CD4-positive, alpha-beta T cell (primary cell): ENCODE measurements at regions not wholly inside any gene's neighbourhood (a gene's known extent, or its start where the extent isn't known, plus 50 kb on each side); places are given as distances from the start of the nearest gene placed in this dataset.

ENCODE experiments used
- ATAC-seq: fragments of 200-7000 bp; cut with Tn5 transposase; one replicate; pipeline ENCODE4 v1.10.0; 2022; ENCODE audit warnings: mild to moderate bottlenecking; ENCODE audit not compliant: poor library complexity
- CTCF ChIA-PET: fragments of 350-600 bp; sonication (Branson Sonifier 250); formaldehyde crosslinking; loops from one replicate; lab custom pipeline; 2021; ENCODE audit warnings: antibody characterized with exemption, inconsistent platforms; lab: Charles Lee
- POLR2A ChIA-PET: fragments of 350-600 bp; sonication (Branson Sonifier 250); formaldehyde crosslinking; loops from one replicate; lab custom pipeline; 2021; ENCODE audit warnings: antibody characterized with exemption, inconsistent platforms; lab: Charles Lee
- DNase-seq, 14 experiments: peaks; one replicate each; pipeline ENCODE4 v3.0.0-alpha.2; 2013 to 2020; ENCODE audit warnings: mixed read lengths in 2 of 14
- H3K27ac ChIP-seq, 2 donors: one replicate each; pipeline versions ENCODE4 v1.5.1 to v1.7.0; 2013; ENCODE audit warnings: low read length in 2 of 2, low read depth in 1 of 2, mild to moderate bottlenecking in 1 of 2
- H3K27me3 ChIP-seq, 2 experiments: 1 replicate in 1 of 2; 2 replicates in 1 of 2; pipeline versions ENCODE4 v1.6.1 to v1.7.0; 2013; ENCODE audit warnings: low read length in 2 of 2, control low read depth in 1 of 2, mild to moderate bottlenecking in 1 of 2, moderate library complexity in 1 of 2; ENCODE audit not compliant: insufficient read depth in 2 of 2, control insufficient read depth in 1 of 2
- H3K36me3 ChIP-seq: one replicate; pipeline ENCODE4 v1.6.1; 2013; ENCODE audit warnings: low read length, control low read depth; ENCODE audit not compliant: insufficient read depth
- H3K4me1 ChIP-seq: one replicate; pipeline ENCODE4 v1.6.1; 2013; ENCODE audit warnings: low read length, control low read depth; ENCODE audit not compliant: insufficient read depth
- H3K4me3 ChIP-seq: one replicate; pipeline ENCODE4 v1.5.1; 2013; ENCODE audit warnings: mild to moderate bottlenecking, low read length, moderate library complexity
- H3K9me3 ChIP-seq, 2 experiments: 1 replicate in 1 of 2; 2 replicates in 1 of 2; pipeline versions ENCODE4 v1.6.1 to v1.7.0; 2013; ENCODE audit warnings: low read length in 2 of 2, mild to moderate bottlenecking in 2 of 2, control low read depth in 1 of 2, moderate library complexity in 1 of 2; ENCODE audit not compliant: control insufficient read depth in 1 of 2, insufficient read depth in 1 of 2
- H3K27ac Mint-ChIP-seq: one replicate; pipeline ENCODE4 v1.8.0; 2020; ENCODE audit warnings: mixed read lengths
- H3K27me3 Mint-ChIP-seq: one replicate; pipeline ENCODE4 v1.8.0; 2021; ENCODE audit warnings: mixed read lengths
- H3K36me3 Mint-ChIP-seq: one replicate; pipeline ENCODE4 v1.8.0; 2021; ENCODE audit warnings: low read depth, mixed read lengths
- H3K4me1 Mint-ChIP-seq: one replicate; pipeline ENCODE4 v1.8.0; 2021; ENCODE audit warnings: low read depth, mixed read lengths
- H3K4me3 Mint-ChIP-seq: one replicate; pipeline ENCODE4 v1.8.0; 2020; ENCODE audit warnings: mild to moderate bottlenecking, mixed read lengths
- H3K9me3 Mint-ChIP-seq: one replicate; pipeline ENCODE4 v1.8.0; 2020; ENCODE audit warnings: mixed read lengths
- CTCF ChIP-seq: fragments of 200-600 bp; IDR thresholded peaks from one replicate; pipeline ENCODE4 v1.8.0; 2022; ENCODE audit warnings: antibody characterized with exemption, mild to moderate bottlenecking
- intact Hi-C, 2 experiments: fragments of 100-400 bp; cut with DNase I in 1 of 2; cut with micrococcal nuclease in 1 of 2; formaldehyde crosslinking; loops; one replicate each; pipeline versions ENCODE4 v1.15.1 to v1.9.0; 2023 to 2025; cut with DNase I, micrococcal nuclease

- POLR2A ChIA-PET, result no interaction called here
- Histone ChIP-seq H3K27ac (no peak overlapping the region), H3K4me3 (no peak overlapping the region), H3K4me1 (no peaks in the 10 kb centered on the region), H3K9me3 (peaks cover 0 to 4% of the 10 kb centered on the region in 2 experiments), H3K36me3 (no peaks in the 10 kb centered on the region), H3K27me3 (no peaks in the 10 kb centered on the region)
- CTCF ChIA-PET, result no interaction called here
- TF ChIP-seq CTCF, result no peak
- Mint-ChIP-seq H3K9me3 (no peaks in the 10 kb centered on the region), H3K27me3 (no peaks in the 10 kb centered on the region), H3K4me3 (no peak overlapping the region), H3K4me1 (no peaks in the 10 kb centered on the region), H3K27ac (no peak overlapping the region), H3K36me3 (no peaks in the 10 kb centered on the region)
- DNase-seq, result no peak
- intact Hi-C loops, result no loop called here
- no peak for ATAC-seq
Observed at GRCh38 chr7:114206688-114207087, 207.9 kb upstream of the FOXP2 start.

- Mint-ChIP-seq H3K9me3 (peaks cover 3% of the 10 kb centered on the region), H3K4me3 (no peak overlapping the region), H3K4me1 (no peaks in the 10 kb centered on the region), H3K36me3 (no peaks in the 10 kb centered on the region), H3K27ac (no peak overlapping the region), H3K27me3 (no peaks in the 10 kb centered on the region)
- POLR2A ChIA-PET, result no interaction called here
- no peaks in the 10 kb centered on the region for H3K36me3 ChIP-seq
- no peak for TF ChIP-seq CTCF
- no peaks in the 10 kb centered on the region for H3K9me3 ChIP-seq
- no peak for ATAC-seq
- no peak for DNase-seq
- H3K27me3 ChIP-seq, result no peaks in the 10 kb centered on the region
- no peak overlapping the region for H3K4me3 ChIP-seq
- H3K4me1 ChIP-seq, result no peaks in the 10 kb centered on the region
- CTCF ChIA-PET, result no interaction called here
- intact Hi-C loops, result no loop called here
- no peak overlapping the region for H3K27ac ChIP-seq
Observed at GRCh38 chr7:114196517-114196916, 218.1 kb upstream of the FOXP2 start.

- Mint-ChIP-seq H3K27ac (no peak overlapping the region), H3K27me3 (no peaks in the 10 kb centered on the region), H3K4me3 (no peak overlapping the region), H3K9me3 (peaks cover 3% of the 10 kb centered on the region), H3K4me1 (no peaks in the 10 kb centered on the region), H3K36me3 (no peaks in the 10 kb centered on the region)
- Histone ChIP-seq H3K4me1 (no peaks in the 10 kb centered on the region), H3K27me3 (no peaks in the 10 kb centered on the region), H3K4me3 (no peak overlapping the region), H3K27ac (no peak overlapping the region), H3K36me3 (no peaks in the 10 kb centered on the region), H3K9me3 (peaks cover 0 to 6% of the 10 kb centered on the region in 2 experiments)
- intact Hi-C loops, result no loop called here
- ChIA-PET POLR2A (no interaction called here), CTCF (no interaction called here)
- TF ChIP-seq CTCF, result no peak
- ATAC-seq, result no peak
- no peak for DNase-seq
Observed at GRCh38 chr7:114190387-114190786, 224.2 kb upstream of the FOXP2 start.
